Smooth muscle cell (in vitro differentiated cells): ENCODE measurements at regions not wholly inside any gene's neighbourhood (a gene's known extent, or its start where the extent isn't known, plus 50 kb on each side); places are given as distances from the start of the nearest gene placed in this dataset.

Experiments
- DNase-seq: peaks from one replicate; lab custom pipeline; 2025; ENCODE audit not compliant: unreplicated experiment; lab: John Stamatoyannopoulos, UW
- H2AFZ ChIP-seq: fragments of 200-600 bp; sonication (generic); 2 replicates; pipeline ENCODE4 v1.6.0; 2016; ENCODE audit warnings: antibody characterized with exemption, low read depth, mild to moderate bottlenecking
- H3F3A ChIP-seq: fragments of 200-600 bp; sonication (generic); 2 replicates; pipeline ENCODE4 v1.6.0; 2017; ENCODE audit warnings: antibody characterized with exemption, low read depth
- H3K27ac ChIP-seq: fragments of 200-600 bp; sonication (generic); 2 replicates; pipeline ENCODE4 v1.5.1; 2016; ENCODE audit warnings: low read depth, mild to moderate bottlenecking
- H3K27me3 ChIP-seq: fragments of 200-600 bp; sonication (generic); 2 replicates; pipeline ENCODE4 v1.6.1; 2016; ENCODE audit warnings: low read depth, mild to moderate bottlenecking
- H3K36me3 ChIP-seq: fragments of 200-600 bp; sonication (generic); 2 replicates; pipeline ENCODE4 v1.5.1; 2016; ENCODE audit warnings: low read depth
- H3K4me1 ChIP-seq: fragments of 200-600 bp; sonication (generic); 2 replicates; pipeline ENCODE4 v1.5.1; 2016; ENCODE audit warnings: low read depth
- H3K4me2 ChIP-seq: fragments of 200-600 bp; sonication (generic); 2 replicates; pipeline ENCODE4 v1.6.0; 2016; ENCODE audit warnings: mild to moderate bottlenecking
- H3K4me3 ChIP-seq: fragments of 200-600 bp; sonication (generic); 2 replicates; pipeline ENCODE4 v1.5.1; 2016; ENCODE audit warnings: mild to moderate bottlenecking
- H3K79me2 ChIP-seq: fragments of 200-600 bp; sonication (generic); 2 replicates; pipeline ENCODE4 v1.6.0; 2016; ENCODE audit warnings: low read depth, mild to moderate bottlenecking
- H3K9ac ChIP-seq: fragments of 200-600 bp; sonication (generic); 2 replicates; pipeline ENCODE4 v1.6.0; 2016; ENCODE audit warnings: low read depth
- H3K9me3 ChIP-seq: fragments of 200-600 bp; sonication (generic); replicated peaks from 2 replicates; pipeline ENCODE4 v1.5.1; 2016; ENCODE audit warnings: low read depth
- H4K20me1 ChIP-seq: fragments of 200-600 bp; sonication (generic); 2 replicates; pipeline ENCODE4 v1.6.0; 2016; ENCODE audit warnings: low read depth
- CTCF ChIP-seq: fragments of 200-600 bp; sonication (generic); IDR thresholded peaks from 2 replicates; pipeline ENCODE4 v1.5.1; 2017; ENCODE audit warnings: borderline replicate concordance, mild to moderate bottlenecking, antibody characterized with exemption; ENCODE audit not compliant: insufficient read depth, poor library complexity, severe bottlenecking
- WGBS: methylation state at CpG from one replicate; pipeline ENCODE4 v1.1.7; 2016; ENCODE audit warnings: low lambda C conversion rate; 5-methylcytosine and 5-hydroxymethylcytosine counted together

GRCh38 chr13:34201050-34201913, 383.3 kb downstream of the RFC3 start:
- H3F3A ChIP-seq, result no peaks in the 10 kb centered on the region
- H3K9ac ChIP-seq, result no peak overlapping the region
- no peaks in the 10 kb centered on the region for H3K36me3 ChIP-seq
- H3K27me3 ChIP-seq, result no peaks in the 10 kb centered on the region
- no peaks in the 10 kb centered on the region for H3K9me3 ChIP-seq
- H4K20me1 ChIP-seq, result no peaks in the 10 kb centered on the region
- peak overlapping the region; percentile 47 for H2AFZ ChIP-seq
- H3K4me3 ChIP-seq, result no peak overlapping the region
- no peak overlapping the region for H3K4me2 ChIP-seq
- no peak for TF ChIP-seq CTCF
- WGBS, result 91% methylated on average over 1 of the region's 1 CpG
- H3K79me2 ChIP-seq, result no peaks in the 10 kb centered on the region
- no peak for DNase-seq
- no peak overlapping the region for H3K27ac ChIP-seq
- H3K4me1 ChIP-seq, result no peaks in the 10 kb centered on the region

- H3K4me1 ChIP-seq, result peaks cover 8% of the 10 kb centered on the region
- H4K20me1 ChIP-seq, result no peaks in the 10 kb centered on the region
- no peaks in the 10 kb centered on the region for H3K79me2 ChIP-seq
- H3K27me3 ChIP-seq, result no peaks in the 10 kb centered on the region
- H3K27ac ChIP-seq, result peak overlapping the region; percentile 88
- no peaks in the 10 kb centered on the region for H3K36me3 ChIP-seq
- 11% methylated on average over 4 of the region's 4 CpGs for WGBS
- peak overlapping the region; percentile 71 for H3K4me2 ChIP-seq
- H3K9me3 ChIP-seq, result no peaks in the 10 kb centered on the region
- no peak for DNase-seq
- no peak for TF ChIP-seq CTCF
- no peak overlapping the region for H3K9ac ChIP-seq
- no peak overlapping the region for H3K4me3 ChIP-seq
- H2AFZ ChIP-seq, result no peak overlapping the region
- no peaks in the 10 kb centered on the region for H3F3A ChIP-seq
Measured at GRCh38 chr13:34207334-34207733, 389.4 kb downstream of the RFC3 start.

GRCh38 chr13:34207872-34208271, 389.9 kb downstream of the RFC3 start:
- Histone ChIP-seq H2AFZ (no peak overlapping the region), H3K4me2 (peak overlapping the region; percentile 71), H3K9me3 (no peaks in the 10 kb centered on the region), H4K20me1 (no peaks in the 10 kb centered on the region), H3K4me1 (peaks cover 8% of the 10 kb centered on the region), H3K27me3 (no peaks in the 10 kb centered on the region), H3K27ac (peak overlapping the region; percentile 88), H3K79me2 (no peaks in the 10 kb centered on the region), H3K9ac (peak overlapping the region; percentile 32), H3K36me3 (no peaks in the 10 kb centered on the region), H3K4me3 (no peak overlapping the region), H3F3A (no peaks in the 10 kb centered on the region)
- TF ChIP-seq CTCF, result no peak
- 33% methylated on average over 4 of the region's 4 CpGs for WGBS
- no peak for DNase-seq

- H3K27ac ChIP-seq, result peak overlapping the region; percentile 88
- no peaks in the 10 kb centered on the region for H3K79me2 ChIP-seq
- peaks cover 8% of the 10 kb centered on the region for H3K4me1 ChIP-seq
- no peaks in the 10 kb centered on the region for H3K9me3 ChIP-seq
- no peaks in the 10 kb centered on the region for H3F3A ChIP-seq
- peak overlapping the region; percentile 71 for H3K4me2 ChIP-seq
- no peaks in the 10 kb centered on the region for H3K27me3 ChIP-seq
- peak overlapping the region; percentile 32 for H3K9ac ChIP-seq
- H4K20me1 ChIP-seq, result no peaks in the 10 kb centered on the region
- no peak for DNase-seq
- TF ChIP-seq CTCF, result no peak
- H3K36me3 ChIP-seq, result no peaks in the 10 kb centered on the region
- no peak overlapping the region for H2AFZ ChIP-seq
- H3K4me3 ChIP-seq, result no peak overlapping the region
- 50% methylated on average over 1 of the region's 1 CpG for WGBS
Measured at GRCh38 chr13:34208336-34208735, 390.4 kb downstream of the RFC3 start.
